Suprapubic skin (tissue), 4 donors: ENCODE measurements at regions not wholly inside any gene's neighbourhood (a gene's known extent, or its start where the extent isn't known, plus 50 kb on each side); places are given as distances from the start of the nearest gene placed in this dataset.

ENCODE experiments used
- DNase-seq, 2 donors: peaks; one replicate each; pipeline ENCODE4 v3.0.0-alpha.2; 2019; ENCODE audit warnings: low spot score in 2 of 2
- H3K27ac ChIP-seq: fragments of 200-600 bp; sonication (generic); one replicate; pipeline ENCODE4 v1.5.1; 2019
- H3K27me3 ChIP-seq: fragments of 200-600 bp; sonication (generic); one replicate; pipeline ENCODE4 v1.5.1; 2019
- H3K36me3 ChIP-seq: fragments of 200-600 bp; sonication (generic); one replicate; pipeline ENCODE4 v1.5.1; 2019
- H3K4me1 ChIP-seq: fragments of 200-600 bp; sonication (generic); one replicate; pipeline ENCODE4 v1.5.1; 2019
- H3K4me3 ChIP-seq: fragments of 200-600 bp; sonication (generic); one replicate; pipeline ENCODE4 v1.5.1; 2019; ENCODE audit warnings: mild to moderate bottlenecking
- H3K9me3 ChIP-seq: fragments of 200-600 bp; sonication (generic); one replicate; pipeline ENCODE4 v1.5.1; 2019
- EP300 ChIP-seq: sonication (generic); formaldehyde crosslinking; IDR thresholded peaks from one replicate; pipeline ENCODE4 v1.6.1; 2017; ENCODE audit warnings: antibody characterized with exemption
- POLR2A ChIP-seq, 2 donors: fragments of 450-650 bp; IDR thresholded peaks; one replicate each; pipeline ENCODE4 v1.6.1; 2017; ENCODE audit warnings: antibody characterized with exemption in 2 of 2, mild to moderate bottlenecking in 2 of 2, moderate library complexity in 2 of 2
- POLR2AphosphoS5 ChIP-seq, 3 donors: sonication (generic); formaldehyde crosslinking; IDR thresholded peaks; one replicate each; pipeline ENCODE4 v1.6.1; 2017; ENCODE audit warnings: antibody characterized with exemption in 3 of 3
- WGBS: methylation state at CpG from one replicate; pipeline ENCODE4 v1.1.5; 2018; 5-methylcytosine and 5-hydroxymethylcytosine counted together
- TF ChIP-seq, protein P1 (sequence below), 2 donors: fragments of 200-600 bp in 1 of 2; fragments of 450-650 bp in 1 of 2; sonication (generic) in 1 of 2; IDR thresholded peaks; one replicate each; pipeline ENCODE4 v1.5.1; 2016 to 2019; ENCODE audit warnings: antibody characterized with exemption in 2 of 2, mild to moderate bottlenecking in 1 of 2, moderate library complexity in 1 of 2

DNA sequence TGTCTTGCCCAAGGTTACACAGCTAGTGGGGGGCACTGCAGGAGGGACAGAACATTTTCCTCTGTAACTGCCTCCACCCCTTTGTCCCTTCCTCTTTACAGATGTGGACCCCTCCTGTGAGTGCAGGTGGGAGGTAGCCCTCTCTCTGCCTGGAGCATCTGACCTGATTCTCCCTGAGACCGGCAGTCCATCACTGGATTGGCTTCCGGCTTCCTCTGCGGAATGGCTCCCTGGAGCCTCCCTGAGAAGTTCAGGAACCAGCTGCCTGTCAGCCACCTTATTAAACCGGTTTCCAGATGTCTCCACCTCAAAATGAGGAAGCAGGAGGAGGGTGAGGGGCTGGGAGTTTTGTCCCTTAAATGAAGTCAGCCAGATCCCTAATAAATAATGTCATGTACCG is 67.3 kb upstream of the TNP1 start:
- no peak overlapping the region for H3K27ac ChIP-seq
- 68% methylated on average over 5 of the region's 5 CpGs for WGBS
- no peaks in the 10 kb centered on the region for H3K36me3 ChIP-seq
- no peaks in the 10 kb centered on the region for H3K9me3 ChIP-seq
- TF ChIP-seq EP300 (no peak), POLR2AphosphoS5 (IDR thresholded peaks at IDR 0.05) (no peak), POLR2A (IDR thresholded peaks at IDR 0.05) (no peak)
- TF ChIP-seq, protein P1, sequence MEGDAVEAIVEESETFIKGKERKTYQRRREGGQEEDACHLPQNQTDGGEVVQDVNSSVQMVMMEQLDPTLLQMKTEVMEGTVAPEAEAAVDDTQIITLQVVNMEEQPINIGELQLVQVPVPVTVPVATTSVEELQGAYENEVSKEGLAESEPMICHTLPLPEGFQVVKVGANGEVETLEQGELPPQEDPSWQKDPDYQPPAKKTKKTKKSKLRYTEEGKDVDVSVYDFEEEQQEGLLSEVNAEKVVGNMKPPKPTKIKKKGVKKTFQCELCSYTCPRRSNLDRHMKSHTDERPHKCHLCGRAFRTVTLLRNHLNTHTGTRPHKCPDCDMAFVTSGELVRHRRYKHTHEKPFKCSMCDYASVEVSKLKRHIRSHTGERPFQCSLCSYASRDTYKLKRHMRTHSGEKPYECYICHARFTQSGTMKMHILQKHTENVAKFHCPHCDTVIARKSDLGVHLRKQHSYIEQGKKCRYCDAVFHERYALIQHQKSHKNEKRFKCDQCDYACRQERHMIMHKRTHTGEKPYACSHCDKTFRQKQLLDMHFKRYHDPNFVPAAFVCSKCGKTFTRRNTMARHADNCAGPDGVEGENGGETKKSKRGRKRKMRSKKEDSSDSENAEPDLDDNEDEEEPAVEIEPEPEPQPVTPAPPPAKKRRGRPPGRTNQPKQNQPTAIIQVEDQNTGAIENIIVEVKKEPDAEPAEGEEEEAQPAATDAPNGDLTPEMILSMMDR (IDR thresholded peaks at IDR 0.05): no peak
- H3K4me1 ChIP-seq: no peaks in the 10 kb centered on the region
- H3K27me3 ChIP-seq: no peaks in the 10 kb centered on the region
- no peak overlapping the region for H3K4me3 ChIP-seq
- no peak for DNase-seq

DNA sequence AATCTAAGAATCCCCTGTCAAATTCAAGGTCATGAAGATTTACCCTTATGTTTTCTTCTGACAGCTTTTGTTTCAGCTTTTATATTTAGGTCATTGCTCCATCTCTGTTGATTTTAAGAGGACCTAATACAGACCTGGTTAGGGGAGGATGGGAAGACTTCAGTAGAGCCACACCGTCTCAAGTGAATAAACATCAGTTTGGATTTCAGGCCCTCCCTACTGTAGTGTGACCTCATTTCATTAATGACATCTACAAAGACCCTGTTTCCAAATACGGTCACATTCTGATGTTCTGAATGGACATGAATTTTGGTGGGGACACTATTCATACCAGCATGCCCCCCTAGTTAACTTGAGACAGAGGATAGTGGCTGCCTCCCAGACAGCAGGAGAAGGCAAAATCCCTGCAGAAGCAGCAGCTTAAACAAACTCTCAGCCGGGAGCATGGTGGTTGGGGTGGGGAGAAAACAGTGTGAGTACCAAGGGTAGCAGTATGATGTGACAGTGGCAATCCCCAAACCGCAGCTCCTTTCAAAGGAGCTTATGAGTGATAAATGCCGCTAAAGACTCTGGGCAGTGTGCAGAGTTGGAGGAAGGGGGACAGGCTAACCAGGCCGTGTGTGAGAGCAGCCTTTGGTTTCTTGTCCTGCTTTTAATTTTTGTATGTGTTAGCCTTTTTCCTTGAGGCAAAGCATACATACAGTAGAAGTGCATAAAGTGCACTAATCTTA is 65.9 kb upstream of the TNP1 start:
- Histone ChIP-seq H3K27me3 (no peaks in the 10 kb centered on the region), H3K36me3 (no peaks in the 10 kb centered on the region), H3K4me3 (no peak overlapping the region), H3K4me1 (no peaks in the 10 kb centered on the region), H3K27ac (no peak overlapping the region), H3K9me3 (no peaks in the 10 kb centered on the region)
- TF ChIP-seq, protein P1 (IDR thresholded peaks at IDR 0.05): no peak
- TF ChIP-seq EP300 (no peak), POLR2AphosphoS5 (IDR thresholded peaks at IDR 0.05) (no peak), POLR2A (IDR thresholded peaks at IDR 0.05) (no peak)
- no peak for DNase-seq
- 90% methylated on average over 6 of the region's 6 CpGs for WGBS

DNA sequence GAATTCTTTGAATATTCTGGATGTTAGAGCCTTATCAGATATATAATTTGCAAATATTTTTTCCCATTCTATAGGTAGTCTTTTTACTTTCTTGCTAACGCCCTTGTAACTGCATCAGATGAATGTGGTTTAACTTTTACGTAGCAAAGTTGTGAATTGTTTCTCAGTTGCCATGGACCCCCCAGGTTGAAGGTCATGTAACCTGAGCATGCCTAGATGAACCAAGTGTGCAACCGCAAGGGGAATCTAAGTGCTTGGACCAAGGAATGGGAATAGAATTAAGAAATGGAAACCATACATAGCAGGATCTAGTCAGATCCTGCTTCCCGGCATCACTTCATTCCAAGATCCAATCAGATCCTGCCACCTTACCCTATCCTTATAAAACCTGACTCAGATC is 65.1 kb upstream of the TNP1 start:
- DNase-seq: no peak
- TF ChIP-seq POLR2AphosphoS5 (IDR thresholded peaks at IDR 0.05) (no peak), POLR2A (IDR thresholded peaks at IDR 0.05) (no peak), EP300 (no peak)
- TF ChIP-seq, protein P1 (IDR thresholded peaks at IDR 0.05): no peak
- no peak overlapping the region for H3K27ac ChIP-seq
- no peaks in the 10 kb centered on the region for H3K9me3 ChIP-seq
- H3K4me1 ChIP-seq: no peaks in the 10 kb centered on the region
- H3K27me3 ChIP-seq: no peaks in the 10 kb centered on the region
- WGBS: 93% methylated on average over 4 of the region's 4 CpGs
- H3K36me3 ChIP-seq: no peaks in the 10 kb centered on the region
- H3K4me3 ChIP-seq: no peak overlapping the region

DNA sequence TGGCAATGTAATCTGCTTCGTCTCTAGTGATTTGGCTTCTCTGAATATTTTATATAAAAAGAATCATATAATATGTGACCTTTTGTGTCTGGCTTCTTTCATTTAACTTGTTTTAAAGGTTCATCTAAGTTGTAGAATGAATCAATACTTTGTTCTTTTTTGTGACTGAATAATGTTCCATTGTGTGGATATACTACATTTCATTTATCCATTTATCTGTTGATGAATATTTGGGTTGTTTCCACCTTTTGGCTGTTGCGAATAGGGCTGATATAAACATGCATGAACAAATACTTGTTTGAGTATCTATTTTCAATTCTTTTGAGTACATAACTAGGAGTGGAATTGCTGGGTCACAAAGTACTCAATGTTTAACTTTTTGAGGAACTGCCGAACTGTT is 63.8 kb upstream of the TNP1 start:
- H3K36me3 ChIP-seq: no peaks in the 10 kb centered on the region
- DNase-seq: no peak
- H3K9me3 ChIP-seq: no peaks in the 10 kb centered on the region
- TF ChIP-seq POLR2AphosphoS5 (IDR thresholded peaks at IDR 0.05) (no peak), POLR2A (IDR thresholded peaks at IDR 0.05) (no peak), EP300 (no peak)
- TF ChIP-seq, protein P1 (IDR thresholded peaks at IDR 0.05): no peak
- no peaks in the 10 kb centered on the region for H3K27me3 ChIP-seq
- no peak overlapping the region for H3K4me3 ChIP-seq
- WGBS: 87% methylated on average over 3 of the region's 3 CpGs
- H3K27ac ChIP-seq: no peak overlapping the region
- H3K4me1 ChIP-seq: no peaks in the 10 kb centered on the region

DNA sequence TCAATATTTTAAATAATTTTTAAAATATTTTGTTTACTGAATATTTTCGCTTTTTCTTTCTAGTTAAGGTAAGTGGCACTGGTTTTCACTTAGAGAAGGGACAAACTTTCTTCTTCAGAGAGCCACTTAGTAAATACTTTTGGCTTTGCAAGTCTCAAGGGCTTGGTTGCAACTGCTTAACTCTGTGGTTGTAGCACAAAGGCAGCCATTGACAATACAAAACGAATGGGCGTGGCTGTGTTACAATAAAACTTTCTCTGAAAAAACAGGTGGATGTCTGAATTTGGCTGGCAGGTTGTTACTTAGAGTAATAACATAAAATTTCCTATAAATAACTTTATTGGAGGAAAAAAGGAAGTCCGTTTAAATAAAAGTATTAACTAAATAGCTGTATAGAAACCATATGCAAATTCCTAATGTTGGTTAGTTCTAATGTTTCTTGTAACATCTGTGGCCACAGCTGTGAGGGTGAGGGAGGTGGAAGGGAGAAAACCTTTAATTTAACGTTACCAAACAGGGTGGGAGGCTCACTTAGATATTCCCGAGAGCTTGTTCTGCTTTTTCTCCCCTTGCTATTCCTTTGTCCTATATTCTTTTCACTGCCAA is 62.4 kb upstream of the TNP1 start:
- Histone ChIP-seq H3K27ac (no peak overlapping the region), H3K4me1 (no peaks in the 10 kb centered on the region), H3K9me3 (no peaks in the 10 kb centered on the region), H3K36me3 (no peaks in the 10 kb centered on the region), H3K4me3 (no peak overlapping the region), H3K27me3 (no peaks in the 10 kb centered on the region)
- DNase-seq: no peak
- TF ChIP-seq EP300: no peak
- 70% methylated on average over 6 of the region's 6 CpGs for WGBS
